ENCODE measurements at regions not wholly inside any gene's neighbourhood (a gene's known extent, or its start where the extent isn't known, plus 50 kb on each side); places are given as distances from the start of the nearest gene placed in this dataset.

DNA sequence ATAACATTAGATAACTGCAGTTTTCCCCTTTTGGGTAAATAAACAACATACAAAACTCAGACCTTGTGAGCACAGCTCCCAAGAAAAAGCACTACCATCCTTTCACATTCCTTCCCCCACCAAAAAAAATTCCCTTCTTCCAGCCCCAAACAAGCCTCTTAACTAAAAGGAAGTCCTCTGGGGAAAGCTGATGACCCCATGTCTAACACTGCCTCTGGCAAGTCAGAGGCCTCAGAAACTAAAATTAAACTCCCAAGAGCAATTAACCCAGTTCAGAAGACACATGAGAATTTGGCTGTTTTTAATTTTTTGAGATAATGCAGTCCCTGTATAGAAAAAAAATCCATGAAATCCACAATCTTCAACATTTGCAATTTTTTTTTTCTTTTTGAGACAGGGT is 127.7 kb downstream of the SPTSSA start:
- TF ChIP-seq, protein P1, sequence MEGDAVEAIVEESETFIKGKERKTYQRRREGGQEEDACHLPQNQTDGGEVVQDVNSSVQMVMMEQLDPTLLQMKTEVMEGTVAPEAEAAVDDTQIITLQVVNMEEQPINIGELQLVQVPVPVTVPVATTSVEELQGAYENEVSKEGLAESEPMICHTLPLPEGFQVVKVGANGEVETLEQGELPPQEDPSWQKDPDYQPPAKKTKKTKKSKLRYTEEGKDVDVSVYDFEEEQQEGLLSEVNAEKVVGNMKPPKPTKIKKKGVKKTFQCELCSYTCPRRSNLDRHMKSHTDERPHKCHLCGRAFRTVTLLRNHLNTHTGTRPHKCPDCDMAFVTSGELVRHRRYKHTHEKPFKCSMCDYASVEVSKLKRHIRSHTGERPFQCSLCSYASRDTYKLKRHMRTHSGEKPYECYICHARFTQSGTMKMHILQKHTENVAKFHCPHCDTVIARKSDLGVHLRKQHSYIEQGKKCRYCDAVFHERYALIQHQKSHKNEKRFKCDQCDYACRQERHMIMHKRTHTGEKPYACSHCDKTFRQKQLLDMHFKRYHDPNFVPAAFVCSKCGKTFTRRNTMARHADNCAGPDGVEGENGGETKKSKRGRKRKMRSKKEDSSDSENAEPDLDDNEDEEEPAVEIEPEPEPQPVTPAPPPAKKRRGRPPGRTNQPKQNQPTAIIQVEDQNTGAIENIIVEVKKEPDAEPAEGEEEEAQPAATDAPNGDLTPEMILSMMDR (optimal IDR thresholded peaks at IDR 0.05 in 1 of 3, IDR thresholded peaks at IDR 0.05 in 1 of 3, conservative IDR thresholded peaks at IDR 0.05 in 1 of 3; ENCODE audit: extremely low read depth in 1 of 3, insufficient read depth in 2 of 3, low read length in 3 of 3), result no peak
- no peak for TF ChIP-seq EZH2 (IDR thresholded peaks at IDR 0.05; ENCODE audit: low read length)

Data from keratinocyte (primary cell).